HL-60 (cell line): ENCODE measurements at regions not wholly inside any gene's neighbourhood (a gene's known extent, or its start where the extent isn't known, plus 50 kb on each side); places are given as distances from the start of the nearest gene placed in this dataset.

Source experiments
- DNase-seq, 2 experiments: peaks; one replicate each; pipeline ENCODE4 v3.0.0-alpha.2; 2010 to 2020; ENCODE audit warnings: low read depth in 1 of 2, low spot score in 1 of 2
- H3K27ac ChIP-seq: fragments of 250-450 bp; sonication (Bioruptor Pico); replicated peaks from 2 replicates; pipeline ENCODE4 v1.5.1; 2020; ENCODE audit warnings: mild to moderate bottlenecking, moderate library complexity
- H3K27me3 ChIP-seq: fragments of 250-450 bp; sonication (Bioruptor Pico); 2 replicates; pipeline ENCODE4 v1.5.1; 2021; ENCODE audit warnings: mild to moderate bottlenecking, moderate library complexity; ENCODE audit not compliant: insufficient read depth, poor library complexity, severe bottlenecking
- H3K4me3 ChIP-seq: replicated peaks from 2 replicates; pipeline ENCODE4 v1.5.1; 2011; ENCODE audit warnings: mild to moderate bottlenecking, control low read depth, low read length; ENCODE audit not compliant: insufficient read depth
- GABPA ChIP-seq: IDR thresholded peaks from 2 replicates; pipeline ENCODE4 v1.6.1; 2012; ENCODE audit warnings: low read depth
- POLR2AphosphoS5 ChIP-seq: IDR thresholded peaks from 2 replicates; pipeline ENCODE4 v1.6.1; 2012; ENCODE audit warnings: low read depth
- SPI1 ChIP-seq: IDR thresholded peaks from 2 replicates; pipeline ENCODE4 v1.6.1; 2012; ENCODE audit warnings: low read depth, mild to moderate bottlenecking, borderline replicate concordance
- TF ChIP-seq, protein P1 (sequence below): IDR thresholded peaks from one replicate; pipeline ENCODE4 v1.5.1; 2011; ENCODE audit warnings: low read length, control low read depth, inconsistent platforms; ENCODE audit not compliant: insufficient read depth
- TF ChIP-seq, protein P2 (sequence below): IDR thresholded peaks from 2 replicates; pipeline ENCODE4 v1.6.1; 2012; ENCODE audit warnings: low read depth; ENCODE audit not compliant: insufficient replicate concordance

DNA sequence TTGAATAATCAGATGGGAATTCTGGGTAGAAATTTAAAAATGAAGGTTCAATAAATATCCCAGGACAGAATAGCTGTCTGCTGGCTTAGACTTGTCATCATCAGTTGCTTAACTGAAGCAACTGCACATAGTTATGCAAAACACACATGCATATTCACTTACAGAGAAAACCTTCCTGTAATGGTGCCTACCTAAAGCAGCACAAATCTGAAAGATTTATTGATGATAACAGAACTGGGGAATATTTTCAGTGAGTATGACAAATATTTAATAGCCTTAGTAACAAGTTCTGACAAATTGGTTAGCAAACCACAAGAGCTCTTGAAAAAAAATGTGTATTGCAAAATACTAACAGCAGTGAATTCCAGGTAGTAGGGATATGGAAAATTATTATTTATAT lies 606.8 kb upstream of the BOD1L1 start:
- no peak overlapping the region for H3K4me3 ChIP-seq
- TF ChIP-seq GABPA (no peak), SPI1 (no peak), POLR2AphosphoS5 (no peak)
- TF ChIP-seq, protein P1, sequence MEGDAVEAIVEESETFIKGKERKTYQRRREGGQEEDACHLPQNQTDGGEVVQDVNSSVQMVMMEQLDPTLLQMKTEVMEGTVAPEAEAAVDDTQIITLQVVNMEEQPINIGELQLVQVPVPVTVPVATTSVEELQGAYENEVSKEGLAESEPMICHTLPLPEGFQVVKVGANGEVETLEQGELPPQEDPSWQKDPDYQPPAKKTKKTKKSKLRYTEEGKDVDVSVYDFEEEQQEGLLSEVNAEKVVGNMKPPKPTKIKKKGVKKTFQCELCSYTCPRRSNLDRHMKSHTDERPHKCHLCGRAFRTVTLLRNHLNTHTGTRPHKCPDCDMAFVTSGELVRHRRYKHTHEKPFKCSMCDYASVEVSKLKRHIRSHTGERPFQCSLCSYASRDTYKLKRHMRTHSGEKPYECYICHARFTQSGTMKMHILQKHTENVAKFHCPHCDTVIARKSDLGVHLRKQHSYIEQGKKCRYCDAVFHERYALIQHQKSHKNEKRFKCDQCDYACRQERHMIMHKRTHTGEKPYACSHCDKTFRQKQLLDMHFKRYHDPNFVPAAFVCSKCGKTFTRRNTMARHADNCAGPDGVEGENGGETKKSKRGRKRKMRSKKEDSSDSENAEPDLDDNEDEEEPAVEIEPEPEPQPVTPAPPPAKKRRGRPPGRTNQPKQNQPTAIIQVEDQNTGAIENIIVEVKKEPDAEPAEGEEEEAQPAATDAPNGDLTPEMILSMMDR = no peak
- TF ChIP-seq, protein P2, sequence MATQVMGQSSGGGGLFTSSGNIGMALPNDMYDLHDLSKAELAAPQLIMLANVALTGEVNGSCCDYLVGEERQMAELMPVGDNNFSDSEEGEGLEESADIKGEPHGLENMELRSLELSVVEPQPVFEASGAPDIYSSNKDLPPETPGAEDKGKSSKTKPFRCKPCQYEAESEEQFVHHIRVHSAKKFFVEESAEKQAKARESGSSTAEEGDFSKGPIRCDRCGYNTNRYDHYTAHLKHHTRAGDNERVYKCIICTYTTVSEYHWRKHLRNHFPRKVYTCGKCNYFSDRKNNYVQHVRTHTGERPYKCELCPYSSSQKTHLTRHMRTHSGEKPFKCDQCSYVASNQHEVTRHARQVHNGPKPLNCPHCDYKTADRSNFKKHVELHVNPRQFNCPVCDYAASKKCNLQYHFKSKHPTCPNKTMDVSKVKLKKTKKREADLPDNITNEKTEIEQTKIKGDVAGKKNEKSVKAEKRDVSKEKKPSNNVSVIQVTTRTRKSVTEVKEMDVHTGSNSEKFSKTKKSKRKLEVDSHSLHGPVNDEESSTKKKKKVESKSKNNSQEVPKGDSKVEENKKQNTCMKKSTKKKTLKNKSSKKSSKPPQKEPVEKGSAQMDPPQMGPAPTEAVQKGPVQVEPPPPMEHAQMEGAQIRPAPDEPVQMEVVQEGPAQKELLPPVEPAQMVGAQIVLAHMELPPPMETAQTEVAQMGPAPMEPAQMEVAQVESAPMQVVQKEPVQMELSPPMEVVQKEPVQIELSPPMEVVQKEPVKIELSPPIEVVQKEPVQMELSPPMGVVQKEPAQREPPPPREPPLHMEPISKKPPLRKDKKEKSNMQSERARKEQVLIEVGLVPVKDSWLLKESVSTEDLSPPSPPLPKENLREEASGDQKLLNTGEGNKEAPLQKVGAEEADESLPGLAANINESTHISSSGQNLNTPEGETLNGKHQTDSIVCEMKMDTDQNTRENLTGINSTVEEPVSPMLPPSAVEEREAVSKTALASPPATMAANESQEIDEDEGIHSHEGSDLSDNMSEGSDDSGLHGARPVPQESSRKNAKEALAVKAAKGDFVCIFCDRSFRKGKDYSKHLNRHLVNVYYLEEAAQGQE = no peak
- no peak for DNase-seq
- no peak overlapping the region for H3K27ac ChIP-seq
- H3K27me3 ChIP-seq = no peaks in the 10 kb centered on the region

DNA sequence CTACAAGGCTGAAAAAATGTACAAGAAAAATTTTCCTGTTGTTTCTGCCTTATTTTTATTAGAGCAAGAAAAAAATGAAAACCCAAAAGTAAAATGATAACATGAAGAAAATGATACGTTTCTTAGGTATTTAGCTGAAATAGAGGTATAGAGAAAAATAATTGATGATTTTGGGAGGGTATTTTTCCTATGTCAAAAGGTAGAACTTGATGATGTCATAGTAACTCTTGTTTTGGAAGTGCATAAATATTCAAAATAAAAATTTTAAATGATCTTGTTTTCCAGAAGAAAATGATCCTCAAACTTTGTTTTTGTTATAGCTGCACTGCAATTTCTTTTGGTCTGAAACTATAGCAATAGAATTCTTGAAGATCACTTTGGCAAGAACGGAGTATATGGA lies 608.8 kb upstream of the BOD1L1 start:
- no peak overlapping the region for H3K4me3 ChIP-seq
- DNase-seq = no peak
- no peak overlapping the region for H3K27ac ChIP-seq
- TF ChIP-seq POLR2AphosphoS5 (no peak), SPI1 (no peak), GABPA (no peak)
- TF ChIP-seq, protein P1 = no peak
- TF ChIP-seq, protein P2 = no peak
- no peaks in the 10 kb centered on the region for H3K27me3 ChIP-seq

DNA sequence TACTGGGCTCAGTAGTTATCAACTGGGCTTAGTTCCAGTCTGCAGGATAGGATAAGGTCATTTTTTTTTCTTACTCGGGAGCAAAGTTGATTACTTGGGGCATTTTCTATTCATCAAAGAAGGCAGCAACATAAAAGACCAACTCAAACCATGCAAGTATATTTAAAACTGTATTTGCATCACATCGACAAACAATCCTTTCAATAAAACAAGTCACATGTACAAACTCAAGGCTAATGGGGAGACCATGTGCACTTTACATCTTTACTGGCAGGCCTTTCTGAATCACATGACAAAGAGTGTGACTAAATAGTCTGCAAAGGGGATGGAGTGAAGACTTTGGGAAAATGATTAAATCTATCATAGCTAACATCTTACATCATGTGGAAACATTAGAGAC lies 610.4 kb upstream of the BOD1L1 start:
- no peak for DNase-seq
- H3K27me3 ChIP-seq = no peaks in the 10 kb centered on the region
- no peak overlapping the region for H3K4me3 ChIP-seq
- H3K27ac ChIP-seq = no peak overlapping the region
- TF ChIP-seq GABPA = no peak
- TF ChIP-seq, protein P2 = no peak
- no peak for TF ChIP-seq SPI1
- TF ChIP-seq POLR2AphosphoS5 = no peak
- TF ChIP-seq, protein P1 = no peak
